HFFc6 (cell line): ENCODE measurements at regions not wholly inside any gene's neighbourhood (a gene's known extent, or its start where the extent isn't known, plus 50 kb on each side); places are given as distances from the start of the nearest gene placed in this dataset.

Source experiments
- DNase-seq: peaks from one replicate; pipeline ENCODE4 v3.0.0-alpha.2; 2018
- H3K27ac Mint-ChIP-seq: 2 replicates; pipeline ENCODE4 v1.8.0; 2020; ENCODE audit warnings: mild to moderate bottlenecking, mixed read lengths
- H3K27me3 Mint-ChIP-seq: 2 replicates; pipeline ENCODE4 v1.8.0; 2021; ENCODE audit warnings: mild to moderate bottlenecking, moderate library complexity, mixed read lengths; ENCODE audit not compliant: insufficient read depth
- H3K36me3 Mint-ChIP-seq: 2 replicates; pipeline ENCODE4 v1.8.0; 2021; ENCODE audit warnings: low read depth, mixed read lengths
- H3K4me1 Mint-ChIP-seq: 2 replicates; pipeline ENCODE4 v1.8.0; 2020; ENCODE audit warnings: low read depth, mixed read lengths
- H3K4me3 Mint-ChIP-seq: 2 replicates; pipeline ENCODE4 v1.8.0; 2020; ENCODE audit warnings: mild to moderate bottlenecking, moderate library complexity, mixed read lengths
- H3K9me3 Mint-ChIP-seq: 2 replicates; pipeline ENCODE4 v1.8.0; 2020; ENCODE audit warnings: mild to moderate bottlenecking, mixed read lengths
- TF ChIP-seq, protein P1 (sequence below): fragments of 200-600 bp; sonication (generic); IDR thresholded peaks from 2 replicates; pipeline ENCODE4 v1.5.0; 2021; ENCODE audit warnings: antibody characterized with exemption, mild to moderate bottlenecking

DNA sequence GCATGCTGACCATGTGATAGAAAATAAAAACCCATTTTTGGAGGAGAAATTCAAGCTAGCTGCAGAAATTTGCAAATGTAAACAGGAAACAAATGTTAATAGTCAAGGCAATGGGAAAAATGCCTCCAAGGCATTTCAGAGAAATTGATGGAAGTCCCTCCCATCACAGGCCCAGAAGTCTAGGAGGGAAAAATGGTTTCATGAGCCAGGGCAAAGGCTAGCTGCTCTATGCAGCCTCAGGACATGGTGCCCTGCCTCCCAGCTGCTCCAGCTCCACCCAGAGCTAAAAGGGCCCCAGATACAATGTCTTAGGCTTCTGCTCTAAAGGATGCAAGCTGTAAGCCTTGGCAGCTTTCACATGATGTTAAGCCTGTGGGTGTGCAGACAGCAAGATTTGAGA, 1419.4 kb upstream of the CELF4 start:
- Mint-ChIP-seq H3K4me3 (no peak overlapping the region), H3K4me1 (no peaks in the 10 kb centered on the region), H3K27me3 (no peaks in the 10 kb centered on the region), H3K36me3 (no peaks in the 10 kb centered on the region), H3K27ac (no peak overlapping the region), H3K9me3 (peaks cover 34% of the 10 kb centered on the region)
- DNase-seq, result no peak
- TF ChIP-seq, protein P1, sequence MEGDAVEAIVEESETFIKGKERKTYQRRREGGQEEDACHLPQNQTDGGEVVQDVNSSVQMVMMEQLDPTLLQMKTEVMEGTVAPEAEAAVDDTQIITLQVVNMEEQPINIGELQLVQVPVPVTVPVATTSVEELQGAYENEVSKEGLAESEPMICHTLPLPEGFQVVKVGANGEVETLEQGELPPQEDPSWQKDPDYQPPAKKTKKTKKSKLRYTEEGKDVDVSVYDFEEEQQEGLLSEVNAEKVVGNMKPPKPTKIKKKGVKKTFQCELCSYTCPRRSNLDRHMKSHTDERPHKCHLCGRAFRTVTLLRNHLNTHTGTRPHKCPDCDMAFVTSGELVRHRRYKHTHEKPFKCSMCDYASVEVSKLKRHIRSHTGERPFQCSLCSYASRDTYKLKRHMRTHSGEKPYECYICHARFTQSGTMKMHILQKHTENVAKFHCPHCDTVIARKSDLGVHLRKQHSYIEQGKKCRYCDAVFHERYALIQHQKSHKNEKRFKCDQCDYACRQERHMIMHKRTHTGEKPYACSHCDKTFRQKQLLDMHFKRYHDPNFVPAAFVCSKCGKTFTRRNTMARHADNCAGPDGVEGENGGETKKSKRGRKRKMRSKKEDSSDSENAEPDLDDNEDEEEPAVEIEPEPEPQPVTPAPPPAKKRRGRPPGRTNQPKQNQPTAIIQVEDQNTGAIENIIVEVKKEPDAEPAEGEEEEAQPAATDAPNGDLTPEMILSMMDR, result no peak

GRCh38 chr18:38982072-38982471, 1416.5 kb upstream of the CELF4 start:
- peaks cover 2% of the 10 kb centered on the region; the same call in 1 of the 2 replicates for H3K27me3 Mint-ChIP-seq
- no peaks in the 10 kb centered on the region for H3K4me1 Mint-ChIP-seq
- H3K27ac Mint-ChIP-seq, result no peak overlapping the region
- H3K4me3 Mint-ChIP-seq, result no peak overlapping the region
- no peaks in the 10 kb centered on the region for H3K36me3 Mint-ChIP-seq
- DNase-seq, result no peak
- TF ChIP-seq, protein P1, result no peak
- peaks cover 30% of the 10 kb centered on the region for H3K9me3 Mint-ChIP-seq

GRCh38 chr18:38981389-38981788, 1415.8 kb upstream of the CELF4 start:
- no peaks in the 10 kb centered on the region for H3K36me3 Mint-ChIP-seq
- no peaks in the 10 kb centered on the region for H3K4me1 Mint-ChIP-seq
- H3K27ac Mint-ChIP-seq, result no peak overlapping the region
- peaks cover 2% of the 10 kb centered on the region; the same call in 1 of the 2 replicates for H3K27me3 Mint-ChIP-seq
- no peak overlapping the region for H3K4me3 Mint-ChIP-seq
- TF ChIP-seq, protein P1, result no peak
- DNase-seq, result no peak
- peaks cover 23% of the 10 kb centered on the region for H3K9me3 Mint-ChIP-seq

GRCh38 chr18:38980420-38980819, 1414.8 kb upstream of the CELF4 start:
- no peaks in the 10 kb centered on the region for H3K4me1 Mint-ChIP-seq
- no peak for DNase-seq
- peaks cover 2% of the 10 kb centered on the region; the same call in 1 of the 2 replicates for H3K27me3 Mint-ChIP-seq
- no peak overlapping the region for H3K27ac Mint-ChIP-seq
- no peak overlapping the region for H3K4me3 Mint-ChIP-seq
- no peaks in the 10 kb centered on the region for H3K36me3 Mint-ChIP-seq
- peaks cover 16% of the 10 kb centered on the region for H3K9me3 Mint-ChIP-seq
- TF ChIP-seq, protein P1, result no peak

DNA sequence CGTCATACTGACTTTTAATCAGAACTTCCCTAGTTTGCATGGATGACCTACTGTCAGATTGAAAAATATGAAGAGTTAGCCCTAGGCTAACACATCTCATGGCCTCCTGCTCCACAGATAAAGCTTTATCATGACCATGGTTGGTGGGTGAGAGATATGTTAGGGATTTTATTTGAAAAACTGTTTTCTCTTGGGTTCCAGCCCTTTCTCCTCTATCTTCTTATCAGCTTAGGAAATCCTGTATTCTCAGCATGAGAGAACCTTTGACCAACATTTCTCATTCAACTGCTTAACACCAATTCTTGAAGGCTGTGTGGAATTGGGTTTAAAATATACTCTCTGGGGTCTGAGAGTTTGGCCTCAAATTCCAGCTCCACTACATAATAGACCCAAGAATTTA, 1407.0 kb upstream of the CELF4 start:
- TF ChIP-seq, protein P1, result no peak
- Mint-ChIP-seq H3K4me1 (no peaks in the 10 kb centered on the region), H3K27me3 (peaks cover 1% of the 10 kb centered on the region; the same call in 1 of the 2 replicates), H3K27ac (no peak overlapping the region), H3K4me3 (no peak overlapping the region), H3K36me3 (no peaks in the 10 kb centered on the region), H3K9me3 (peaks cover 26% of the 10 kb centered on the region)
- no peak for DNase-seq

DNA sequence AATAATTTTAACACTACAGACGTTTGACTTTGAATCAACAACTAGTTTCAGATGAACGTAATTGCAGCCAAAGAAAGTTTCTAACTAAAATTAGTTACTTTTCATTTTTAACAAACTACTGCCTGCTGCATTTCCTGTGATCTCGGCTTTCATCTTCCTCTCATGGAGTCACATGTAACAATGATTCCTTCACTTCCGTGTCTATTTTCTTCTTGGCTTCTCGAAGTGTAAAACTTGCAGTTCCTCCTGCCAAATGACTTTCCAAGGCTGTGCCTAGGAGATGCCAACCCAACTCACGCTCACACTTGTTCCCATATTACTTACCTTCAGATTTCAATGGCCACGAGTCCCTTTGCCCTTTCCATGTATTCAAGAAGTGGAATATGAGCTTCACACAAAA, 1406.3 kb upstream of the CELF4 start:
- peaks cover 1% of the 10 kb centered on the region; the same call in 1 of the 2 replicates for H3K27me3 Mint-ChIP-seq

More for the DNA sequence above, 1406.3 kb upstream of the CELF4 start:
- Mint-ChIP-seq H3K27ac (no peak overlapping the region), H3K4me3 (no peak overlapping the region), H3K9me3 (peaks cover 28% of the 10 kb centered on the region), H3K36me3 (no peaks in the 10 kb centered on the region), H3K4me1 (no peaks in the 10 kb centered on the region)
- TF ChIP-seq, protein P1, result no peak
- DNase-seq, result no peak
